GM18519 (cell line): ENCODE measurements at regions not wholly inside any gene's neighbourhood (a gene's known extent, or its start where the extent isn't known, plus 50 kb on each side); places are given as distances from the start of the nearest gene placed in this dataset.

Experiments
- ATAC-seq: cut with Tn5 transposase; IDR thresholded peaks from one replicate; pipeline ENCODE4 v1.9.1; 2021; ENCODE audit warnings: mild to moderate bottlenecking, moderate library complexity; ENCODE audit not compliant: unreplicated experiment, low FRiP score

DNA sequence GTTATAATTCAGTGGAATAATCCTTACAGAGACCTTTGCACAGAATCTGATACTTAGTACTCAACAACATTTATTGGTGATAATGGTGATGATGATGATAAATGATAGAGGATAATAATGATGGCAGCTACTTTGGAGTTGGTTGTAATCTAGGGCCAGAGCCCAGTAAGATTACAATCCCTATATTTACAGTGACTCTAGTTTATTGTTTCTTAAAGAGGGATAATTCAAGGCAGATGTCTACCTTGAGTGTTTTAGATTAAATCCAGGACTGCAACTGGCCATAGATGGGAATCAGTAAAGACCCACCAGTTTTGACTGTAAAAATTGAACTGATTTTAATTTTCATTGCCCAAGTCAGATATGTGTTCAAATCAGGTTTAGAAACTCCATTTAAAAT, 813.9 kb upstream of the CNTNAP5 start:
- ATAC-seq, result no peak

DNA sequence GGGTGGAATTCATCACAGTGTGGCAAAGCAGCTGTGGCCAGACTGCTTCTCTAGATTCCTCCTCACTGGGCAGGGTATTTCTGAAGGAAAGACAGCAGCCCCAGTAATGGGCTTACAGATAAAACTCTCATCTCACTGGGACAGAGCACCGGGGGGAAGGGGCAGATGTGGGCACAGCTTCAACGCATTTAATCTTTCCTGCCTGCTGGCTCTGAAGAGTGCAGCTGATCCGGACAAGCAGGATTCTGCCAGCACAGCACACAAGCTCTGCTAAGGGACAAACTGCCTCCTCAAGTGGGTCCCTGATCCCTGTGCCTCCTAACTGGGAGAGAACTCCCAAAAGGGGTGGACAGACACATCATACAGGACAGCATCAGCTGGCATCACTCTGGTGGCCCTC, 779.9 kb upstream of the CNTNAP5 start:
- ATAC-seq, result no peak

DNA sequence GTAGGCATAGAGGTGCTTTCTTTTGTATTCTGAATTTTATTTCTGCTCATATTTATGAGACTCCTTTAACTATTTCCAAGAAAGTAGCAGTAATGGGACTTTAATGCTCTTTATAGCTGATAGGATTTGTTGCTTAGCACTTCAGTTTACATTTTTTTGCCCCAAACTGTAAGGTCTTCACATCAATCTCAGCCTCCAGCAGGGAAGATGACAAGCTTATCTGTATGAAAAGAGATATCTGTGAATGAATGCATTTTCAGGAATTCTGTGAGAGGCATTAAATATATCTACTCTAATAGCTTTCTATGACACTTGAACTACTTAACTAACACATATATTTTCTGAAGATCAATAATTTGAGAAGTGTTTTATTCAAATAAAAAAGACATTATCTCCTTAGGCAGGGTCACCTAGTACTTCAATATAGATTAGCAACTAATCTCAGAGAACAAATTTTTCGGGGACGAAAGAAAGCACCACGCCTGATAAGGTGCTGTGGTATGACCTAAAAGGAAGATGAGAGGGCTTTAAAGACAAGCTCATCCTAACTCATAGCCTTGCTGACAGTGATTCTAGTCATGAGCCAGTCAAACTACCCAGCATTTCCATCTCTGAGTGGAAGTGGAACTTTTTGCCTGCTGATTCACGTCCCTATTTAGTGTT, 766.1 kb upstream of the CNTNAP5 start:
- ATAC-seq, result no peak

DNA sequence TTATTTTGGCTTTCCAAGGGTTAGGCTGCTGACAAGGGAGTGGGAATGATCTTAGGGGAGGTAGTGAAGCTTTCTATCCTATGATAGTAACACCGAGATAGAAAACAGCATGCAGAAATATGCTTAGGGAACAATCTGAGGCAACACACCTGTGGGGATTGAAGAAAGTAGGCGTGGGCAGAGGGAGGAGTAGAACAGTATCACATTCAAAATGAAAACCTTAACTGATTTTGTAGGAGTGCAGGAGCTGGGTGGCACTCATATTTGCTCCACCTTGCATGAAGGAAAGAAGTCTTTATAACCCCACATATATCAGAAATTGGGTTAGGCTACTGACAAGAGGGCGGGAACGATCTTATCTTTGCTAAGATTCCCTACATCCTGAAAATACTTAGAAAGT, 762.2 kb upstream of the CNTNAP5 start:
- no peak for ATAC-seq

DNA sequence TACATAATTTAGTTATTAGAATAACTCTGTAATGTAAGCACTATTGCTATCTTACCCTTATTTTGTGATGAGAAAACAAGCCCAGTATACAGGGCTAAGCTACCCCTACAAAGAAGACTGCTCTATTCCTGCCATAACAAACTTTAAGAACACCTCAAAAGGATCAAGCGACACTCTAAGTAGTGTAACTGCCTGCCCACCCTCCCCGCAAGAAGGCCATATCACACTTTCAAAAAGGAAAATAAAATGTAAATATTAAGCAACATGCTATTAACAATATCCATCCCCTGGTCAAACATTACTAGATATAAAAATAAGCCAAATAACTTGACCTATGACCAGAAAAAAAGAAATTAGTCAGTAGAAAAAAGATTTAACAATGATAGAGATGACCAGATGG, 741.7 kb upstream of the CNTNAP5 start:
- no peak for ATAC-seq

DNA sequence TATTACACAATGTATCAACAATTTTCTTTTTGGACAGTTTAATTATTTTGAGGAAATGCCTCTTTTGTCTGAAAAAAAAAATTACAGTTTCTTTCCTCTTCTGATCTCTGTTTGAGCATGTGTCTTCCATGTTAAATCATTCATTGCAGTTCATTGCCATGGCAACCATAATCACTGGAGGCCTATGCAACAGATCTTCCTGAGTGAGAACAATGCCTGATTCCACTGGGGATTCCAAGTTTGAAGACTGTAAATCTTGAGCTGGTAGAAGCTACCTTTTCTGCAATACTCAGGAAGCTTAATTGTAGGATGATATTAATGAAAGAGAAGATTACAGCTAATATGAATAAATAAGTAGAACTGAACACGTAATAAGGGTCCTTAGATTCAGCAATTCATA, 721.4 kb upstream of the CNTNAP5 start:
- no peak for ATAC-seq
